Stimulated activated CD8-positive, alpha-beta memory T cell treated with anti-CD3 and anti-CD28 coated beads, Interleukin-2, amount 100 ng/mL, for 48 hours (primary cell): ENCODE measurements at regions not wholly inside any gene's neighbourhood (a gene's known extent, or its start where the extent isn't known, plus 50 kb on each side); places are given as distances from the start of the nearest gene placed in this dataset.

Experiments used
- DNase-seq, 2 donors: peaks; one replicate each; pipeline ENCODE4 v3.0.0-alpha.2; 2020; ENCODE audit warnings: low read depth in 2 of 2

DNA sequence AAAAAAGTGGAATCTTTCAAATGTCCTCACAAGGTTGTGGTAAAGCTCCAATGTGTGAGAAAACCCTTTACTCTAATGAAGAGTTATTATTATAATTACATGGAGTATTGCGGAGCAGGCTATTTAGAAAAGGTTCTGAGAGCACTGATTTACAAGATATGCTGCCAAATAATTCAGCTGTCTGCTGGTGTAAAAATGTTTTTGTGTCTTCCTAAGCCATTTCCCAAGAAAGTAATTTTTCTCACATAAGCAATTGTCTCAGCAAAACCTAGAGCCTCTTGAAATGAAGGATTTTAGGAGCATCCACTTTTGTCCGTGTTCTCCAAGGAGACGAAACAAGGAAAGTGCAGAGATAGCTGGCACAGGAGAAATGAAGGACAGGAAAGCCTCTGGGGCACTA, 229.6 kb upstream of the STARD13 start:
- DNase-seq, result no peak

DNA sequence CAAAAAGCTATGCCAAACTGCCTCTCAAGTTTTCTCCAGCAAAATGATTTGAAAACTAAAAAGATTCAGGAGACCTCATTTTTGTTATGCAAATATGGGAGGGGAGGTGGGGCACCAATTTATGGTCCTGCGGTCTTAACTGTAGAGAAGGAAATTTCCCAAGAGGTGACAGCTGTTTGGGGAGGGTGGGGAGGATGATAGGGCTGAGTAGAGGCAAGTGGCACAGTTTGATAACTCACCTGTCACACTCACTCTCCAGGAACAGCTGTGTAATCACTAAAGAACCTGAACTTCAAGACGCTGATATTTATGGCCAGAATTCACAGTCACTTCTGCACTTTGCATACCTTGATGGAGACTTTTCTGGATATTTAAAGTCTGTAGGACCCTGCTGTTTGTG, 232.9 kb upstream of the STARD13 start:
- DNase-seq, result no peak

DNA sequence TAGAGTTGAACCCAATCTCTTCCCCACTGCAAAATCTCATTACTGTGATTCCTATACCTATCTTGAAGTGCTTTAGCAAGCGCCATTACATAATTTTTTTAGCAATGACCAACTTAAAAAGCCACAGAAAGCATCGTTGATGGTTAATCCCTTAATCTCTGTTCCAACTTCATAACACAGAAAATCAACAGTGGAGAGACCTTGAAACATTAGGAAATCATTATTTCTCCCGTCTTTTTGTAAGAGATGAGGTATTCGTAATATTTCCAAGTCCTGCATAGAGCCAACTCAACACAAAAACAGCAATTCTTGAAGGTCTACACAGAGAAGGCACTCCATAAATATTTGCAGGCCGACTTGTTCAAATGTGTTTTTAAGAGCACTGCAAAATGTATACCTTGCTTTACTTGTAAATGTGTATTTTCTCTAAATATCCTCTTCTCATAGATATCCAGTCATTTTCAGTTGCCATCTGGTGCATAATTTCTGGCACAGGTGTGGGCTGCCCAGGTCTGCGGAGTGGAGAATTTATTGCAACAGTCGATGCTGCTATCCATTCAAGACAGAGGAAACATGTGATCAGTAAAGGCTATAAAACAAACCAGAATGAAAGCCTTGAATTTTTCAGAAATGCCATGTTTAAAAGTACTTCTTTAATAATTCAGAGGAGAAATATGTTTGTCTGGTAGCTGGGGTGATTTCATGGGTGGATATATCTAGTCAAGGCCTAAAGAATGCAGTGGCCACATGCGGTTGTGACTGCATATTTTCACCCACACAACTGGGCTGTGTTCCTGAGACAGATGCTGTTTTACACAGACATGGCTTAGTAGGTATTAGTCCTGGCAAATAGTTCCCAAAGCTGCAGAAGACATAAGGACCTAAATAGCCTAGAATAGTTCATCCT, 234.3 kb upstream of the STARD13 start:
- DNase-seq, result no peak

DNA sequence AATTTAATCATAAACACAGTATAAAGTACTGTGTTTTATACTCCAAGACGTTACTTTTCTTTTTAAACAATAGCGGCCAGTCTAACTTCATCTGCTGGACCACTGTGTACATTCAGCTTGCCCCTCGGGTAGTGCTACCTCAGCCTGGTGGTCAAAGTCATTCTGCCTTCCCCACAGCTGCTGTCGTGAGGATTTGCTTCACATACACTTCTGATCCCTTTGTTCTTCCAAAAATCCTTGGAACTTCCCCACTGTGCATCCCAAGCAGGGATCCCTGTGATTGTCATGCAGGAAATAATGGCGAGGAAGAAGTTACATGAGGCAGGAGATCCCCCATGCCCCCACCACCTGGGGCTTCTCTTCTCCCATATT, 234.9 kb upstream of the STARD13 start:
- DNase-seq, result no peak

DNA sequence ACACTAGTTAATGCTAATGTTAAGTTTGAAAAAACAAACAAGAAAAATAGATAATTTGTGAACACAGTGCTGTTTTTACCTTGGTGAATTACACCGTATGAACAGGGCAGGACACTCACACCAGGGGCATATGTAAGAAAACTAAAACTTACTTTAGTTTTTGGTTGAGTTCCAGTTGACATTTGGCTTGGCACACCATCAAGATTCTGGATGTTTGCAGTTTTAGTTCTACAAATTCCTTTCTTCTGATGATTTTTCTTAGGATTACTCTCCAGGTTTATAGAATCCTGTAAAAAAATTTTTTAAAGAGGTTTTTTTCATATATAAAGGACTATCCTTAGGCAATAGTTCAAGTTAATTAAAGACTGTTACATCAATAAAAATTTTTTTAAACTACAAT, 238.5 kb upstream of the STARD13 start:
- DNase-seq, result no peak

DNA sequence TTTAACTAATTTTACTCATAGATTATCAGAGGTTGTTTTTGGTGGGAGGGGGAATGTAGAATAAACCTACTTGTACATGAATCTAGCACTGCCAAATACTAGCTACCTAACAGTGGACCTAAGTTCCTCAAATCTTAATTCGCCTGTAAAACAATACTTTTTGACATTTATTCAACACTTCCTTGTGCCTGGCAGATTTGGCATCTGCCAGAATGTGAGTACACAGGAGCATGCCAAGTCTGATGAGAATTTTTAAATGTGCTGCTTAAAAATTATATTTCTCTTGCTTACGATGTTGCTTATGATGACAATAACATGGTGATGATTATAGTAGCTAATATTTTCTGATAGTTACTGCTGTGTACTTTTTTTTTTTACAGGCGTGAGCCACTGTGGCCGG, 240.2 kb upstream of the STARD13 start:
- no peak for DNase-seq

DNA sequence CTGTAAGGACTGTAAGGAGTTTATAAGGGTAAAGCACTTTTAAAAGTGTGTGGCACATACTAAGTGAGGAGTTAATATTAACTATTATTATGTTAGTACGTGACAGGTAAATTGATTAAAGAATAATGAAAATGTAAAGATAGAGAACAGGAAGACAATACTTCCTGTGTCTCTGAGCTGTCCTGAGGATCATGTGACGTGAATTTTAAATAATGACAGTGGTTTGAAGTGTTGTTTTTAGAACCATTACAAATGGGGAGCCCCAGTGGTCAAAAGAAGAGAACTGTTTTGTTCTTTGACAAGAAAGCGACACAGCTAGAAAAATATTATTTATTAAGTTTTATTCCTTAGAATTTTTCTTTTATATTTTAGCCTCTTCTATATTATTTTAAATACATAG, 241.2 kb upstream of the STARD13 start:
- DNase-seq, result no peak

DNA sequence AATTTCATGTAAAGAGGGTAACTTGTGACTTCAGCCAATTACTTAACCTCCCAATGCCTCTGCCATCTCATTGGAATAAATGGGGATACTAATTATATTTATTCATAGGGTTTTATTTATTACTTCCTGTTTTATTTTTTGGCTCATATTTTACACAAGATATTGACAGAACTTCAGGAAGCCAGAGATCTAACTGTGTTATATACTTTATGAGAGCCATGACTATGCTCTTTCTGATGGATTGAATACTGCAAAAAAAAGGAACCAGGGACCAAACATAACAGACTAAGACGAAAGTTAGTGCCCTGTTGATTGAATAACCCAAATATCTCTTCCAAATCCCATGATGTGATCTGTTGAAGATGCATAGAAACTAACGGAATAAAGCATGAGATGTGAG, 243.3 kb upstream of the STARD13 start:
- DNase-seq, result no peak

DNA sequence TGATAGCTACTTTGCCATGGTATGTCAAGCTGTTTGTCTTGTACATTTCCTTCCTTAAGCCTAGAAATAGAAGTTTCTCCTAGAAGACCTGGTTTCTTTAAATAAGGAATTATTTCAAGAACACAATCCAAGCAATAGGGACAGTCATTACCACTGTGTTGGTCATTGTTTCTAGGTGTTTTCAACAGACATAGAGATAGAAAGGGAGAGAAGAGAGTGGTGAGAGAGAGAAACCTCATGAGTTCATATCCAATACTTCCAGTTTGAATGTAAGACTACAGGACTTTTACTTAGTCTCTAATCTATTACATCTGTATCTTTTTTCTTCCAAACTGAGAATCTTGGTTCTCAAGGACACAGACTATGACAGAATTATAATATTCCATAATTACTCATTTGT, 245.9 kb upstream of the STARD13 start:
- DNase-seq, result no peak

DNA sequence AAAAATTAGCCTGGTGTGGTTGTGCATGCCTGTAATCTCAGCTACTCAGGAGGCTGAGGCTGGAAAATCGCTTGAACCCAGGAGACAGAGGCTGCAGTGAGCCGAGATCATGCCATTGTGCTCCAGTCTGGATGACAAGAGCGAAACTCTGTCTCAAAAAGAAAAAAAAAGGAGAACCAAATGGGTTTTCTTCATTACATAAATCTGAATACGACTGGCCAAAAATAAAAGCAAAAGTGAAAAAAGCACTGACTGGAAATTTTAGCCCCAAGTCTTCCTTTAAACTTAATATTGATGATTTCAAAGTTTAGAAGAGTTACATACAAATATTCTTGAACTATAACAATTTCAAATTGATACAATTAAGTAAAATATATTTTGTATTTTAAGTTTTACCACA, 249.5 kb upstream of the STARD13 start:
- no peak for DNase-seq

DNA sequence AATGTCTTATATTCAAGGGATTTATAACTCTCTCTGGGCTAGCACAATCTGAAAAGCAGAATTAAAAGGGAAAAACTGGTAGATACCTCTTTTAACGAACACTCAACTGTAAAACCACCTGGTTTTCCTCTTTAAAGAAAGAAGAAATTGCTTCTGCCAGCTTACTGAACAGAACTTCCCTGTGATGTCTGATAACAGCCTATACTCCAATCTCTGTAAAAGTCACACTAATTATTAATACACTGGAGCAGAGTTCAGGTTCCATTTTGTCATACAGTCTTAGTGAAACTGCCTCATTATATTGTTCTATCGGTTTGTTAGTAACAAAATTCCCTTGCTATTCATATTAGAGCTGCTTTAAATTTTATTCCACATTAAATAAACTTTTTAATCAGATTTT, 251.0 kb upstream of the STARD13 start:
- no peak for DNase-seq

DNA sequence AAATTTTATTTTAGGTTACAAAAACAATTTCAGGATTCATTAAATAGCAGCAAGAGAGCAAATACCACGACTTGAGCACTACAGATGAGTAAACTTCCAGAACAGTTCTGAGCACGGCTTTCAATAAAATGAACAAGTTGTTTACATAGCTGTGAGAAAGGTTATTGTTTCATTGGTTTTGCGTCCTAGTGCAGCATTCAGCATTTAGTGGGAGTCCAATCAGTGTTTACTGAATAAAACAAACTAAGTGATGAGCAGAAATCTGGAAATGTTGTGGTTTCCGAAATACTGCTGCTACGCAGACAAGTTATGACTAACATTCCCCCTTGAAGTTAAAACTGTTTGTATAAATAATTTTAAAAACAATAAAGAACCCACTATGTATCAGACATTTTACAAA, 251.5 kb upstream of the STARD13 start:
- DNase-seq, result no peak

DNA sequence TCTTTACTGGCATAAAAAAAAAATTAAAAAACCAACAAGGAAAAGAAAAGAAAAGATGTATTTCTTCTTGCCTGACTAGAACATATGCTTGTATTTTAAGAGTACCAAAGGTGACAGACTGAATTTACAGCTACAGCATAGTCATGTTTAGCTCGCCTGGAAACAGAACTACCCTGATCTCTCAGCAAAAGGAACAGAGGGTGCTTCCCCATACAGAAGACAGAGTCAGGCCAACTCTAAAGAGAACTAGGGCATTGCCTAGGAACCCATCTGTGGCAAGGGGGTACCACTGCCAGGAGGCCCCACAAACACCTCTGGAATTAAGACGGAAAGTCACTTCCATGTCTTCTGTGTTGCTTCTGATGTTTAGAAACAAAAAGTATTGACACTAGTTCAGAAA, 252.1 kb upstream of the STARD13 start:
- no peak for DNase-seq

DNA sequence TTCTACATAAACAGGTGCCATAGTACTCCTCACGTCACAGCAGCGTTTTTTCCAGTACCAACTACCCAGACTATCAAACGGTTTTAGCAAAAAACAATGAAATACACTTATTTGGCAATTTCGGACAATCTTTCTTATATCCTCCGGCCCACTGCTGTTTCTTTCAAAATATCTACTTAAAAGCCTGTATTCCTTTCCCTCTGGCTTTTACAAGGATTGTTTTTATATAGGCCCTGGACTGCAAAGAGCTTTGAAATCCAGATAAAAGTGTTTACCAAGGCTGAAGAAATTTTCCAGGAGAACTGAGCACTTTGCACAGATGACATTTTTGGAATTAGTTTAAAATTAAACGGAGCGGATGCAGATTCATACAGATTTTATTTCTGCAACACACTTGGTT, 255.9 kb upstream of the STARD13 start:
- no peak for DNase-seq

DNA sequence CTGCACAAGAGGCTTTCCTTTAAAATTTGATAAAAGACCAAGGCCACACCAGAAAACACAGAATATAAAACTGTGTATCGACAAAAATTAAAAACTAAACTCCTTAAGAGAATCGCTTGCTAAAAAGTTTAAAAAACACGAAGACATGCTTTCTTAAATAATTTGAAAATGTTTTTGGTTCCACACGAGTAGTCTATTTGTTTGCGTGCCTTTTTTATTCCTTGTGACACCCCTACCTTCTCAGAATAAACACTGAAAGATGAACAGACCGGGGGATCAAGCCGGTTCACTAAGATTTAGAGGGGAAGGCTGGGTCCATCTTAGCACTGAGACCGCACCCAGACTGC, 256.4 kb upstream of the STARD13 start:
- DNase-seq, result no peak

DNA sequence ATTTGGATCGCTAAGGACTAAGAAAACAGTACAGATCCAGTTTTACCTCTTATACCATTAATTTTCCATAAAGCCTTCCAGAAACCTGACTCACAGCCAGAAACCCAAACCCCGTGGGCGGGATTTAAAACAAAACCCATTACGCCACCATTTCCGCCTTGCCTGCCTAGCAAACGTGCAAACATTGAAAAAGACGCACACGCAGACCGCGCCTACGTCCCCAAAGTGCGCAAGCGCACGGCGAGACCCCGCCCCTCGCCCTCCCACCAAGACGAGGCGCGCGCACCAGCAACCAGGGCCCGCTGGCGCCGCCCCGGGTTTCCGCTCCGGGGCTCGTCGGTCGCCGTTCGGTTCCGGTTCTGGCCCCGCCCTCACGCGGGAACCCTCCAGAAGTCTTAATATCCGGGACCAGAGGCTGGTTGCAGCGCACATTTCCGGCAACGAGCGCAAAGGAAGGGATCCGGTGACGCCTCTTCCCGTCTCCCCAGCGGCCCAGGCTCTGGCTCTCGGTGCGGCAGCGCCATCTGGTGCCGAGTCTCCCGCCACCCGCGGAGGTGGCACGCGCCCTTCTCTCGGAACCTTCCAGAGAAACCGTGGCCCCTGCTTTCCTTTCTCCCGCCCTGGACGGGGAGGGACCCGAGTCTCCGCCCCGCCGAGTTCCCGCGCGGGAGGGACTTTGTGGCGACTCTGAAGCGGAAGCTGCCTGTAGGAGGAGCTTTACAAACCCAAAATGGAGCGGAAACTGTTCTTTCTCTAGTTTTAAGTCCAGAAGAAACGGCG, 256.9 kb upstream of the STARD13 start:
- peak; percentile 96 to 98 for DNase-seq

DNA sequence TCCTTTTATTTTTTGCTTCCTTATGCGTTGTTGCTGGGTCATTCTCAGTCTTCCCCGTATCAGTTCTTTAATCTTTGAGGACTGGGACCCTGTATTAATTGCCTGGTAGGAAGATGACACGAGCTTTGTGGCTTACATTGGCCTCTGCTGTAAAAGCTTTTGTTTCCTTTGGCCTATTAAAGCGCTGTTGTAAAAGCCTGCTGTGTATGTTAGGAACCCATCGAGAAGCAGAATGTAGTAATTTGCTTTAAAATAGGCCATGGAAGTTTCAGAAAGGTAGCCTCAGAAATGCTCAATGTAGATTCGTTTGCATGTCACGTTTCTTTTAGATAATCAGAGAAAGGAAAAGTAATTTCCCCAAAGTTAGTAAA, 257.5 kb upstream of the STARD13 start:
- no peak for DNase-seq

DNA sequence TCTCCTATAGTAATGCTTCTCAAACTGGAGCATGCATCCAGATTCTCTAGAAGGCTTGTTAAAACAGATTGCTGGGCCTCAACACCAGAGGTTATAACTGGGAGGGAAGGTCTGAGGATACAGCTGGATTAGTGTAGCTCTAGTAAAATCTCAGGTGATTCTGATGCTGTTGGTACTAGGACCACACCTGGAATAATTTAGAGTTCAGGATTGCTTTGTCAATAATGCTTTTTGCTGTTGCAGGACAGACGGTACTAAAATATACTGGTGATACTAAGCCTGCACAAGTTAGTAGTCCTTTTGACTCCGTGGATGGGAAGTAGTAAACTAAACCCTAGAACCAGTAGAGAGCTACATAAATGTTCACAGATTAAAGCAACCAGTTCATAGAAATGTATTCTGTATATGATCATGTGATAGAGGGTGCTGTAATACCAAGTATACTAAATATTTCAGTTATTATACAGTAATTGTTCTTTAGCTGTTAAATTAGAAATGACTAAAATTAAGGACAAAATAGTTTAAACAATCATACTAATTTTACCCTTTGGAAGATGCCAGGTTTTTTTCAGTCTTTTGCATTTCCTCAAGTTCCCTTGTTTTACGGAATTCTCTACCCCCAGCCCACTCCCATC, 258.2 kb upstream of the STARD13 start:
- DNase-seq, result no peak

DNA sequence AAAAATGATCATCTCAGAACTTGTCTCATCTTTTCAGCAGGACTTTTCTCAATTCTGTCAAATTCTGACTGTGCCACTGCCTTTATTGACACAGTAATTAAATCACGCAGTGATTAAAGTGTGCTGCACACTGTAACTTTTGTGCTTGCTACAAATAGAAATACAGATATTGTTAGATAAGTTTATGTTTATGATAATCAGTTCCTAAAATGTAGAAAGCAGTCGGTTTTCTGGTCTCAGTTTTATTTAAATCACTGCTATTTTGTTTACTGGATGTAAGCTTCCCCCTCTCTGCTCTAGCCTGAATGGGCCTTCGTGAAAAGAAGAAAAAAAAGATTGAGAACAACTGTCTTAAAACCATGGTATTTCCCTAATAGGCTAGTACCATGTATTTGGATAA, 258.8 kb upstream of the STARD13 start:
- no peak for DNase-seq

DNA sequence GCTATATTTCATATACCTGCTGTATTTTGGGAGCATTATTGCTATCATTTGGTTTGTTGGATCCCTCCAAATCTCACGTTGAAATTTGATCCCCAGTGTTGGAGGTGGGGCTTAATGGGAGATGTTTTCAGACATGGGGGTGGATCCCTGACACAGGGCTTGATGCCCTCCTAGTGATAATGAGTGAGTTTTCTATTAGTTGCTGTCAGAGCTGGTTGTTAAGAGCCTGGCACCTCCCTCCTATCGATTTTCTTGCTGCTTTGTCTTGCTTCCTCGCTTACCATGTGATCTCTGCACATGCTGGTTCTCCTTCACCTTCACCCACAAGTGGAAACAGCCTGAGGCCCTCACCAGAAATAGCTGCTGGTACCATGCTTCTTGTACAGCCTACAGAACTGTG, 259.9 kb upstream of the STARD13 start:
- DNase-seq, result no peak

DNA sequence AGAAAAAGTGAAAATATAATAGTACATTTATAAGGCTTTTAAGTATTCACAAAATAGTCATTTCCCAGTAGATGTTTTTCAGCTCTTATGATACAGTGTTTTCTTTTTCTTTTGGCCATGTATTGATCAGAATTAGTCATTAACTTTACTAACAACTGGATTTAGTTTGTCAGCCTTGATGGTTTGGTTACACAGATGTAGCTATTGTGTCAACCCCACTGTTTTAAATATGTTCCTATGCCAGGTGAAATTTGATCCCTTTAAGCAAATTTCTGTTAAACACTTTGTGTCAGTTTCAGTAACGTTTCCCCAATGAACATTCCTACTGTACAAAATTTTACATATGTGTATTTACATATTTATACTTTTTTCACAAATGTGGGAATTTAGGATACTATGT, 261.5 kb upstream of the STARD13 start:
- DNase-seq, result no peak

DNA sequence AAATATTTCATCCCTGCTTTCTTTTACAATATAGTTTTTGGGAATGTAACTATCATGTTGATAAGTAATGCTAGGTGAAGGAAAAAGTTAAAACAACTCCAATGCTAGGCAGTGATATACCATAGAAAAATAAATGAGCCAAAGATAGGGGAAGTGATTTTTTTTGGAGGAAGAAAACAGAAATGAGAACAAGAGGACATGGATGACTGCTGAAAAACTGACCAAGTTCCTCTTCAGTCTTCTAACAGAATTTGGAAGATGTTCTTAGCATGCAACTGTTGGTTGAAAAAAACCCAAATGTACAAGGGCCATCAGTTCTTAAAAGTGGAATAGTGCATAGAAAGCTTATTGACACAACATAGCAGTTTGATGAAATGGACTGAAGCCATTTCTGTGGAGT, 262.5 kb upstream of the STARD13 start:
- DNase-seq, result no peak

DNA sequence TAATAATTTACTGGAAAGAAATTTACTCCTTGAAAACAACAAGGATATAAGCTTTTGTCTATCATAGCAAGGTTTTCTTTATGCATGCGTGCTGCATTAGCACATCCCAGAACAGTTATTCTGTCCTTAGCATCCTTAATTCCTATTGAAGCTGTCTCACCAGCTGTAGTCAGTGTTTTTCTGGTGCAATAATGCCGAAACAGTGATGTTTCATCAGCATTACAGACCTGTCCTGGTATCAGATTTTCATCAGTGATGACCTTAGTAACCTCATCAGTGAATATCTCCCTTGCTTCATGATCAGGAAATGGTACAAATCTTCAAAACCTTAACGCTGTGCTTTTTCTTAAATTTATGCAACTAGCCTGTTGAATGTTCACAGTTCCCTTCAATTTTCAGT, 264.7 kb upstream of the STARD13 start:
- DNase-seq, result no peak
